HCT116 (cell line): ENCODE measurements at regions not wholly inside any gene's neighbourhood (a gene's known extent, or its start where the extent isn't known, plus 50 kb on each side); places are given as distances from the start of the nearest gene placed in this dataset.

ENCODE experiments used
- ATAC-seq: fragments of 200-7000 bp; cut with Tn5 transposase; 2 replicates; pipeline ENCODE4 v1.9.1; 2020; ENCODE audit warnings: mild to moderate bottlenecking, moderate library complexity
- BruUV-seq: library from RNA; stranded (reverse); fragments of 400-500 nt; replicated peaks from 2 replicates; lab custom pipeline; 2021; lab: Mats Ljungman, UMichigan
- CTCF ChIA-PET: fragments of 300-600 bp; sonication (Branson Sonifier 250); formaldehyde crosslinking; loops from one replicate; lab custom pipeline; 2021; ENCODE audit warnings: antibody characterized with exemption; lab: Charles Lee
- POLR2A ChIA-PET: fragments of 300-600, 350-600 bp; sonication (Branson Sonifier 250); formaldehyde crosslinking; loops from one replicate; lab custom pipeline; 2021; ENCODE audit warnings: antibody characterized with exemption; lab: Charles Lee
- RAD21 ChIA-PET, 2 experiments: fragments of 300-600 bp; sonication (Branson Sonifier 250); formaldehyde crosslinking; loops; one replicate each; lab custom pipeline; 2023; ENCODE audit warnings: low total read pairs in 2 of 2; ENCODE audit not compliant: uncharacterized antibody in 2 of 2, unreplicated experiment in 2 of 2, low non-redundant PET in 1 of 2; lab: Charles Lee
- DNase-seq: peaks from one replicate; pipeline ENCODE4 v3.0.0-alpha.2; 2010; ENCODE audit warnings: low read depth, low spot score
- H2AFZ ChIP-seq: fragments of 200-600 bp; shearing (Covaris generic), sonication (generic); 2 replicates; pipeline ENCODE4 v1.6.1; 2017; ENCODE audit warnings: low read depth, mixed run types, mixed read lengths, antibody characterized with exemption, low read length; ENCODE audit not compliant: poor library complexity, severe bottlenecking
- H3K27ac ChIP-seq: 2 replicates; pipeline ENCODE4 v1.5.1; 2012; ENCODE audit warnings: low read depth, low read length
- H3K27me3 ChIP-seq: fragments of 200-600 bp; sonication (generic); 2 replicates; pipeline ENCODE4 v1.6.1; 2016; ENCODE audit warnings: mixed run types, low read length, mixed read lengths; ENCODE audit not compliant: insufficient read depth
- H3K36me3 ChIP-seq, 2 experiments: fragments of 200-500 bp in 1 of 2; fragments of 200-600 bp in 1 of 2; sonication (Bioruptor generic) in 1 of 2; sonication (generic) in 1 of 2; 2 replicates each; pipeline versions ENCODE4 v1.5.1 to v1.6.1; 2014 to 2016; ENCODE audit warnings: low read length in 2 of 2, inconsistent platforms in 1 of 2, mixed read lengths in 1 of 2, mixed run types in 1 of 2; ENCODE audit not compliant: insufficient read depth in 2 of 2, control insufficient read depth in 1 of 2
- H3K4me1 ChIP-seq, 2 experiments: fragments of 200-600 bp in 1 of 2; sonication (generic) in 1 of 2; 2 replicates each; pipeline versions ENCODE4 v1.5.1 to v1.6.1; 2012 to 2017; ENCODE audit warnings: low read length in 2 of 2, inconsistent platforms in 1 of 2, mild to moderate bottlenecking in 1 of 2, mixed read lengths in 1 of 2, mixed run types in 1 of 2, moderate library complexity in 1 of 2; ENCODE audit not compliant: insufficient read depth in 2 of 2, control insufficient read depth in 1 of 2
- H3K4me2 ChIP-seq: fragments of 200-600 bp; sonication (generic); 2 replicates; pipeline ENCODE4 v1.6.1; 2017; ENCODE audit warnings: mixed run types, low read length, mixed read lengths
- H3K4me3 ChIP-seq, 2 experiments: fragments of 200-600 bp in 1 of 2; sonication (generic) in 1 of 2; replicated peaks in 1 of 2; 2 replicates each; pipeline ENCODE4 v1.5.1; 2011 to 2016; ENCODE audit warnings: low read length in 2 of 2, control low read depth in 1 of 2, low read depth in 1 of 2, mild to moderate bottlenecking in 1 of 2, mixed read lengths in 1 of 2, mixed run types in 1 of 2
- H3K79me2 ChIP-seq: fragments of 200-600 bp; sonication (generic); 2 replicates; pipeline ENCODE4 v1.6.1; 2017; ENCODE audit warnings: mild to moderate bottlenecking, mixed run types, low read length, moderate library complexity, mixed read lengths; ENCODE audit not compliant: insufficient read depth
- H3K9ac ChIP-seq: fragments of 200-600 bp; sonication (generic); 2 replicates; pipeline ENCODE4 v1.6.1; 2016; ENCODE audit warnings: low read length, mixed read lengths
- H3K9me2 ChIP-seq: fragments of 200-600 bp; sonication (generic), shearing (Covaris generic); 2 replicates; pipeline ENCODE4 v1.6.1; 2017; ENCODE audit warnings: mixed run types, mild to moderate bottlenecking, moderate library complexity; ENCODE audit not compliant: insufficient read depth
- H3K9me3 ChIP-seq, 2 experiments: fragments of 200-500 bp in 1 of 2; fragments of 200-600 bp in 1 of 2; sonication (Bioruptor generic) in 1 of 2; sonication (generic) in 1 of 2; 2 replicates each; pipeline ENCODE4 v1.6.1; 2014 to 2017; ENCODE audit warnings: low read length in 2 of 2, mixed read lengths in 2 of 2, inconsistent platforms in 1 of 2, low read depth in 1 of 2, mild to moderate bottlenecking in 1 of 2, mixed run types in 1 of 2, moderate library complexity in 1 of 2; ENCODE audit not compliant: control insufficient read depth in 1 of 2, insufficient read depth in 1 of 2
- H4K20me1 ChIP-seq: fragments of 200-600 bp; sonication (generic), shearing (Covaris generic); 2 replicates; pipeline ENCODE4 v1.6.1; 2017; ENCODE audit warnings: mixed run types, mild to moderate bottlenecking, moderate library complexity; ENCODE audit not compliant: insufficient read depth
- CTCF ChIP-seq, 3 experiments: fragments of 200-600 bp in 1 of 3; sonication (generic) in 1 of 3; IDR thresholded peaks in 2 of 3; conservative IDR thresholded peaks in 1 of 3; 2 replicates each; pipeline ENCODE4 v1.5.1; 2012 to 2017; ENCODE audit warnings: low read depth in 2 of 3, low read length in 2 of 3, antibody characterized with exemption in 1 of 3, borderline replicate concordance in 1 of 3, control low read depth in 1 of 3, mild to moderate bottlenecking in 1 of 3, mixed read lengths in 1 of 3, mixed run types in 1 of 3, moderate library complexity in 1 of 3; ENCODE audit not compliant: insufficient read depth in 1 of 3
- EGR1 ChIP-seq: IDR thresholded peaks from 2 replicates; pipeline ENCODE4 v1.6.1; 2012; ENCODE audit warnings: low read depth
- EZH2 ChIP-seq: fragments of 200-600 bp; sonication (generic); IDR thresholded peaks from 2 replicates; pipeline ENCODE4 v1.6.1; 2017; ENCODE audit warnings: antibody characterized with exemption, mixed run types
- EZH2phosphoT487 ChIP-seq: fragments of 200-600 bp; IDR thresholded peaks from 2 replicates; pipeline ENCODE4 v1.6.1; 2018; ENCODE audit warnings: antibody characterized with exemption, borderline replicate concordance
- FOSL1 ChIP-seq: IDR thresholded peaks from 2 replicates; pipeline ENCODE4 v1.6.1; 2012; ENCODE audit warnings: low read depth
- POLR2AphosphoS5 ChIP-seq: IDR thresholded peaks from 2 replicates; pipeline ENCODE4 v1.6.1; 2011; ENCODE audit warnings: mild to moderate bottlenecking, low read depth, low read length, moderate library complexity
- ZNF274 ChIP-seq: fragments of 200-500 bp; sonication (Bioruptor generic); IDR thresholded peaks from 2 replicates; pipeline ENCODE4 v1.6.1; 2014; ENCODE audit warnings: mild to moderate bottlenecking, low read depth, low read length, inconsistent platforms
- intact Hi-C: fragments of 100-400 bp; cut with micrococcal nuclease; formaldehyde crosslinking; loops from 2 replicates; pipeline ENCODE4 v1.10.0; 2022

GRCh38 chr12:31205054-31205453 lies 120.9 kb downstream of the SINHCAF start:
- no peaks in the 10 kb centered on the region for H3K79me2 ChIP-seq
- RAD21 ChIA-PET, result no interaction called here
- no peak overlapping the region for H3K4me2 ChIP-seq

More at GRCh38 chr12:31205054-31205453, 120.9 kb downstream of the SINHCAF start:
- peaks cover 3 to 22% of the 10 kb centered on the region in 2 experiments; a peak in 3 of 4 replicates for H3K4me1 ChIP-seq
- POLR2A ChIA-PET, result no interaction called here
- TF ChIP-seq POLR2AphosphoS5 (no peak), EGR1 (no peak), ZNF274 (no peak), EZH2 (no peak), FOSL1 (no peak), CTCF (IDR thresholded peaks at IDR 0.05 in 2 of 3, conservative IDR thresholded peaks at IDR 0.05 in 1 of 3; ENCODE audit: borderline replicate concordance in 1 of 3, insufficient read depth in 1 of 3, low read depth in 2 of 3, low read length in 2 of 3) (no peak), EZH2phosphoT487 (no peak)
- no peak overlapping the region for H3K9ac ChIP-seq
- no peaks in the 10 kb centered on the region for H3K9me2 ChIP-seq
- H3K27ac ChIP-seq, result no peak overlapping the region
- ATAC-seq, result no peak
- intact Hi-C loops, result no loop called here
- BruUV-seq, result no TSS peak
- H3K36me3 ChIP-seq, result no peaks in the 10 kb centered on the region
- no peaks in the 10 kb centered on the region for H4K20me1 ChIP-seq
- CTCF ChIA-PET, result no interaction called here
- 0 out of 2 replicates have a peak, but pooled peaks cover 4% of the 10 kb centered on the region for H3K27me3 ChIP-seq
- DNase-seq, result no peak
- no peak overlapping the region for H2AFZ ChIP-seq
- no peak overlapping the region for H3K4me3 ChIP-seq
- no peaks in the 10 kb centered on the region for H3K9me3 ChIP-seq
